HG02642 (cell line): ENCODE measurements at regions not wholly inside any gene's neighbourhood (a gene's known extent, or its start where the extent isn't known, plus 50 kb on each side); places are given as distances from the start of the nearest gene placed in this dataset.

Experiments
- ATAC-seq: cut with Tn5 transposase; IDR thresholded peaks from one replicate; pipeline ENCODE4 v1.9.1; 2021; ENCODE audit warnings: mild to moderate bottlenecking; ENCODE audit not compliant: unreplicated experiment, poor library complexity

DNA sequence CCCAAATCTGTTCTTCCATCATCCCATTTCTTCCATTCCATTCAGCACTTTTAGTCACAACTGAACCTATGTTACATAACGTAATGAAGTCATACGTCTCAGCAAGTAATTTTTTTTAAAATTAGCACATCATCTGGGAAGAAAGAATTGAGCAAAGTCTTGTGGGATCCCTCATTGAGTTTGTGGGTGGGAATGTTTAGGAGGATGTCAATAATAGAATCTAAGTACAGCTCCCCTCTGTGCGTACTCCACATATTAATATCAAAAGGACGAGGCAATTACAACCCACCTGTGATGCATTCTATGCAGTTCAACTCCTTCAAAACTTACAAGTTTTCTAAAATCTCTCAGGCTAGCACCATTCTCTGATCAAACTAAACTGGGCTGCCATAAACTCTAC is 526.3 kb downstream of the AGTPBP1 start:
- ATAC-seq, result no peak

DNA sequence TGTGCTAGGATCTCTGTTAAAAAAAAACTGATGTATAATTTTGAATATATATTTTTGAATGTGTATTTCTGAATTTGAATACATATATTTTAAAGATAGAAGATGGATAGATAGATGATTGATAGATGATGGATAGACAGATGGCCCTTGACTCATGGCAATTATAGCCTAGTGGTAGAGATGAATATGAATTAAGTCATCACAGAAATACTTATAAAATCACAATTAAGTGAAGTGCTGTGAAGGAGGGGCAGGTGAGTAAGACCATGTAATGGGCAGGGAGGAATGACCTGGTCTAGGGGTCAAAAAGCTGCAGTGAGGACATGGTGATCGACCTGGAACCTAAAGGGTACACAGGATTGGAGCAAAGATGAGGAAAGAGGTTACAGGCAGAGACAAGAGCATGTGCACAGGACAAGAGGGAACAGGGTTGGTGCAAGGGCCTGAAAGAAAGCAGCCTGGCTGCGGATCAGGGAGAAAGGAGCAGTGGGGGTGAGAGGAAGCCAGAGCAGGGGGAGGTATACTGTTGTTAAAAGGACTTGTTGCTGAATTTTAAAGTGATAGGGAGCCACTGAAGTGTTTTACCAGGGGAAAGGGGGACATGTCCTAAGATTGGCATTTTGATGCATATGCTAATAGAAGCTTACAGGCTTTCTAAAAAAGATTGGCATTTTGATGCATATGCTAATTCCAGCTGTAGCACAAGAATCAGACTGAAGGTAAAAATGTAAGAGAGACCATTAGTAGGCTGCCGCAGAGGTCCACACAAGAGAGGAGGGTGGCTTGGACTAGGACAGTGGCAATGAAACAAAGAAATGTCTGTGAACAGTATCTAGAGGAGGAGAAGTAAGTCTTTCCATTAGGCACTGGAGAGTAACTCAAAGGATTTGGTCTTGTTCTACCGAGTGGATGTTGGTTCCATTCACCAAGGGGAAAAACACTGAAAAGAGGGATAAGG is 527.8 kb downstream of the AGTPBP1 start:
- no peak for ATAC-seq

DNA sequence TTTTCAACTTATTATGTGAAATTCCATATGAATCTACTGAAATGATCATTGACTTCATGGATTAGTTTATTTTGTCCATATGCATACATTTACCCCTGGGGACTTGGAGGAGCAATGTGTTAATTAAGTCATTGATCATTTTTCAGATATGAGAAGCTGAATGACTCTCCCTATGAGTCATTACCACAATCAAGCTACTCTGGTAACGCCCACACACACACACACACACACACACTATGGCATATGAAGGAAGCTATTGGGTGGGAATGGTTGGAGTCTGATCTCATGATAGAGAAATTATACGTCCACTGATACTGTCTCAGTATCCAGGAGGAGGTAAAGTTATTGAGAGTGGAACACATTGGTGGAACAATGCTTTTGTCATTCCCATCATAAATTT is 528.9 kb downstream of the AGTPBP1 start:
- no peak for ATAC-seq

- no peak for ATAC-seq
Measured at GRCh38 chr9:85212209-85212608, 529.5 kb downstream of the AGTPBP1 start.

- ATAC-seq, result no peak
Measured at GRCh38 chr9:85208666-85209065, 533.1 kb downstream of the AGTPBP1 start.

GRCh38 chr9:85204176-85204575 is 534.6 kb downstream of the NTRK2 start:
- ATAC-seq, result no peak

GRCh38 chr9:85202596-85202995 is 533.1 kb downstream of the NTRK2 start:
- ATAC-seq, result no peak

DNA sequence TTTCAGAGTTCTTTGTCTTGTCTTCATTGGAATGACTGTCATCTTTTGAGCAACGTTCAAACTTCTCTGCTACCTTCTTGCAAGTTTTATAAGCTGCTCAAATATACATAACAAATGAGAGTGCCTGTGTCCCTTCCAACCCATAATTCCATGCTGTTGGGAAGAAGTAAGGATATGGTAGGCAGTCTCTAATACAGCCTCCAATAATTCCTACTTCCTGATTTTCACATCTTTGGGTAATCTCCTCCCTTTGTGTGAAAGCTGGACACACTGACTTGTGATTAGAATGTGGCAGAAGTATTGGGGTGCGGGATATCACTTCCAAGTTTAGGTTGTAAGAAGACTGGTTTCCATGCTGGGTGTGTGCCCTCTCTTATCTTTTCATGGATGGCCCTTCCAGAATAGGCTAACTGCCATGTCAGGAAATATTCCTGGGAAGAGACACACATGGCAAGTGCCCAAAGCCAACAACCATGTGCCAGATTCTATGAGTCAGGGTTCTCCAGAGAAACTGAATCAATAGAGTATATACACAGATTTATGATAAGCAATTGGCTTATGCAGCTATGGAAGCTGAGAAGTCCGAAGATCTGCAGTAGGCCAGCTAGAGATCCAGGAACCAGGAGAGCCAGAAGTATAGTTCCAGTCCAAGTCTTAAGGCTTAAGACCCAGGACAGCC is 531.3 kb downstream of the NTRK2 start:
- no peak for ATAC-seq

DNA sequence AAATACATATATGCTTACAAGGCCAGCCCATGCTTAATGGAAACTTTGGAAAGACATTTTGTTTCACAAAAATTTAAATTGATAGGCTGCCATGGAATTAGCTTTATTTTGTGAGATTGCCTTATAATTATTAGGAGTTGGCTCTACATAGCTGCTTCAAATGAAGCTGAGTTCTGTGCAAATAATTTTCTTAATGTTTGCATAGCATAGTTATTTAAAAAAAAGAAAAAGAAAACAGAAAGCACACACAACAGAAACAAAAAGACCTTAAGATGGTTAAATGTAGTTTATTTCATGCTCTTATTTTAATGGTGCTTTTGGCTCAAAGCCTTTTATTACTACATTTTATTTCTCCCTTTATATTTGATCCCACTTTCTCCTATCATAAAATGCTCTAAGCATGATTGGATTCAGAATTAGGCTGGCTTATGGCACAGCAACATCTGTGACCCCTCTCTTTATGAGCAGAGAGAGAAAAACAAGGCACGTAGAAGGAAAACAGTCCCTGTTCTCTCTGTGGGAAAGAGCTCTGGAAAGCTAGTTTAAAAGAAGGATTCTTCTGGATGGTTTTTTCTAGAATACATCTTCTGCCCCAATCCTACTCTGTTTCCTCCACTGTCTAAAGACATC is 530.5 kb downstream of the NTRK2 start:
- ATAC-seq, result no peak

- ATAC-seq, result no peak
Measured at GRCh38 chr9:85192750-85193149, 523.2 kb downstream of the NTRK2 start.

DNA sequence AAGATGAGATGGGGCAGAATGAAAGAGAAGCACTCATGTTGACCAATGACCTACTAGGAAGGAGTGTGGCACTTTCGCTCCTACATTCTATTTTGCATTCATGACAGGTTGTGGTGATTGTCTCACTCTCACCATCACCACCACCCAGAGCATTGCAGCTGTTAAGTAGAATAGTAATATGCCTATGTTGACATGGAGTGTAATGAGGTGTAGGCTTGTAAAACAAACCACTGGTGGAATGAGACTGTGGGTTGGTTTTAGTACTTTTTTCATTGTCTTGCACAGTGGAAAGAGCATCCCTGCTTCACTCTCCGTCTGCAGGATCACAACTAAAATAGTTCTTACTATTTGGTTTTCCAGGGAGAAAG is 516.7 kb downstream of the NTRK2 start:
- ATAC-seq, result no peak

- no peak for ATAC-seq
Measured at GRCh38 chr9:85185486-85186217, 516.1 kb downstream of the NTRK2 start.

- no peak for ATAC-seq
Measured at GRCh38 chr9:85182383-85182782, 512.9 kb downstream of the NTRK2 start.

- ATAC-seq, result no peak
Measured at GRCh38 chr9:85178474-85178873, 508.9 kb downstream of the NTRK2 start.

DNA sequence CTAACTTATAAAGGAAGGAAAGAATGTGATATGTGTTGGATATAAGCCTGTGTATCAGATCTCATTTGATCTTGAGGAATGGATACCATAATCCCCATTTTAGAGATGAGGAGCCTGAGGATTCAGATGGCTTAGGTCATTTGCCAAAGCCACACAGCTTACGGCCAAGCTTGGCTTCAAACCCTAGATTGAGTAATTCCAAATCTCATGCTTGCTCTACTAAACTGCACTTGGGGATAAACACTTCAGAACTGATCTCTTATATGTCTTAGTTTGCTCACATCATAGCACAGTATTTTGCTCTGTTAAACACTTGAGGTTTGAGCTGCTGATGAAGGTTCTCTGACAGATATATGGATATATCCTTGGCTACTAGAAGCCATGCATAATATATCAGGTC is 504.4 kb downstream of the NTRK2 start:
- no peak for ATAC-seq

DNA sequence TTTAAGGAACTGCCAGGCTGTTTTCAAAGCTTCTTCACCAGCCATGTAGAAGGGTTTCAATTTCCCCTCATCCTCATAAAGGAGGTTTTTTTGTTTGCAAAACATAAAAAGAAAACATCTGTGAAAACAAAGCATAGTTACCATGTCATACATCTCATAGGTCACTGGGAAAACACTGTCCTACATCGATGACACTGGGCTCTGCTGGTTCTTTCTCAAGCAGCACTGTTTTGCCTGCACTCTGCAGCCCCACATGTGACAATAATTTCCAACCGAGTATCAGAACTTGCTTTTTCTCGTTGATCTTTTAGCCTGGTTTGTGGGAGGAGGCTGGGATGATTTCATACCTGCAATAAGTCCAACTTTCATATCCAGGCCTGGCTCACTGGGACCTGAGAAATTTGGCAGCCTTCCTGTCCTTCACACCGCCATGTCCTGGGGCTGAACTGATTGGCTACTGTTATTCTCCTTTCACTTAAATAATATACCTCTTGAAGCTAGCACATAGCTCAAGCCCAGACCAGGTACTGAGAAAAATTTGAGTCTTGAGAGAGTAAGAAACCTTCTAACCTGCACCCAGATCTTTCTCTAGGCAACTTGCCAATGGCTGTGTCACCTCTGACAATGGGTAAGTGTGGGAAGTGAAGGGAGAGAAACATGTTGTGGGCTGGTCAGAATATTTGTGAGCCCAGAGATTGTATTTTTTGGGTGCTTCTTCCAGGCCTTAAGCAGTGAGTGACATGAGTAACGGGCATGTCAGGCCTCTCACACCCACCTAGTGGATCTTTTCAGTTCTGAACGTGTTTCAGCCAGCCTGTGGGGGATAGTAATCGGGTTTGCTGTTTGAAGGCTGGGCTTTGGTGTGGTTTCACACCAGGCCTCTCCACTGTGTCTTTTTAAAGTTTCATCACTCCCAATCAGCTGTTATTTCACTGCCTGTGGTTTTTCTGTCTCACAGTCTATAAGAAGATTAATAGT is 502.8 kb downstream of the NTRK2 start:
- ATAC-seq, result no peak

DNA sequence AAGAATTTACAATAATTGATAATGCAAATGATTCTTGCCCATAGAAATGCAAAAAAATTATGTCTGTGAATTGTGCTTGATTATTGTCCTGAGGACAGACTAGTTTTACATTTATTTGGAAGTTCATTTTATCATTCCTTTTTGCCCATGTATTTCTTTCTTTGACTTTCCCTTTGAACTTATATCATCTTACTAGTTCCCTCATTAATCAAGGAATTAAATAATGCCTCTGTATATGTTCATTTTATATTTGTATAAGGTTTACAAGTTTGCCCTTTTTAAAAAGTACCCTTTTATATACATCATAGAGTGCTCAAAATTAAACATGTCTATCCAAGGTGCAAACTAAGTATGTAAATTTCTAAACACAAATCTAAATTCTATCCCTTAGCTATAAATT is 501.6 kb downstream of the NTRK2 start:
- ATAC-seq, result no peak

DNA sequence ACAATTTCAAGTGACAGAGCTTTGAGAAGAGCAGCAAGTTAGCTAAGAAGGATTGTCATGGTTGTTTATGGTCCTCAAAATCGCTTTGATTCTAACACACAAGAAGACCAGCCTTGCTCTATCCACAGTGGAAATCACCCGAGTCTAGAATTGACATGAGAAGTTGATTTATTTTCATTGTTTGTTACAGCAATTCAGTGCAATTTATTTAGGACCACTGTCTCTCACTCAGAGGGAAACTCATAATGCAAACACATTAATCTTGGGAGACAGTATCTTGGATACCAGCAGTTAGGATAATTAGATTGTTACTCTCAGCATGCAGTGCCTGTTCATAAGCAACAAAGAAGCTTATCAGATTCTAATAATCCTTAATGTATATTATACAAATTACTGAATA is 498.9 kb downstream of the NTRK2 start:
- no peak for ATAC-seq

DNA sequence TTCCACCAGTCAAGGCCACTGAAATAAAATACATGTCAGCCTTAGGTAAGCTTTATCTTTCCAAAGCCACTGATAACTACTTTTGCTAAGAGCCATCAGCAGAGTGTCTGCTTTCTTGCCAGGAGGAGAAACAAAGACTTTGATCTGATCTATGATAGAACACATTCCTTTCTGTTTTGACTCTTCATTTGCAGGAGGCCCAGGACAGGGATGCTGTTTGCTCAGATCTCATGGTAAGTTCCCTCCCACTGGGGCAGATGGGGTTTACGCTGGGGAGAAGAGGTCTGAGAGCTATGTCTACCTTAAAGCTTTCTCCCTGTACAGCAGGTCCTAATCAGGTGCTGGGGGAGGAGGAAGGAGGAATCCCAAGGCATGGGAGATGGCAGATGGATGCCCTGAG is 497.6 kb downstream of the NTRK2 start:
- ATAC-seq, result no peak
